KMS-11 (cell line): ENCODE measurements at regions not wholly inside any gene's neighbourhood (a gene's known extent, or its start where the extent isn't known, plus 50 kb on each side); places are given as distances from the start of the nearest gene placed in this dataset.

ENCODE experiments used
- H2AFZ ChIP-seq: fragments of 200-600 bp; sonication (generic); 2 replicates; pipeline ENCODE4 v1.6.1; 2016; ENCODE audit warnings: antibody characterized with exemption, mixed run types, low read depth
- H3K27ac ChIP-seq: fragments of 200-600 bp; sonication (generic); 2 replicates; pipeline ENCODE4 v1.6.1; 2016; ENCODE audit warnings: mild to moderate bottlenecking, mixed run types
- H3K27me3 ChIP-seq: fragments of 200-600 bp; sonication (generic); 2 replicates; pipeline ENCODE4 v1.6.1; 2017; ENCODE audit warnings: mild to moderate bottlenecking, low read depth, mixed run types, moderate library complexity; ENCODE audit not compliant: insufficient read depth
- H3K36me3 ChIP-seq: fragments of 200-600 bp; sonication (generic); 2 replicates; pipeline ENCODE4 v1.6.1; 2017; ENCODE audit warnings: mild to moderate bottlenecking, mixed run types; ENCODE audit not compliant: insufficient read depth
- H3K4me1 ChIP-seq: fragments of 200-600 bp; sonication (generic); 2 replicates; pipeline ENCODE4 v1.6.1; 2016; ENCODE audit warnings: mild to moderate bottlenecking, low read depth, mixed run types; ENCODE audit not compliant: poor library complexity, severe bottlenecking
- H3K4me2 ChIP-seq: fragments of 200-600 bp; sonication (generic); 2 replicates; pipeline ENCODE4 v1.7.0; 2016; ENCODE audit warnings: mild to moderate bottlenecking, mixed run types
- H3K4me3 ChIP-seq: fragments of 200-600 bp; sonication (generic); IDR thresholded peaks from 2 replicates; pipeline ENCODE4 v1.6.1; 2017; ENCODE audit warnings: low read depth, low read length, mixed read lengths; ENCODE audit not compliant: insufficient read depth
- H3K79me2 ChIP-seq: fragments of 200-600 bp; sonication (generic); 2 replicates; pipeline ENCODE4 v1.6.1; 2016; ENCODE audit warnings: low read depth, mixed run types; ENCODE audit not compliant: insufficient read depth
- H3K9ac ChIP-seq: fragments of 200-600 bp; sonication (generic); 2 replicates; pipeline ENCODE4 v1.6.1; 2016; ENCODE audit warnings: mild to moderate bottlenecking, mixed run types
- H4K20me1 ChIP-seq: fragments of 200-600 bp; sonication (generic); 2 replicates; pipeline ENCODE4 v1.6.1; 2016; ENCODE audit warnings: mild to moderate bottlenecking, mixed run types; ENCODE audit not compliant: insufficient read depth
- TF ChIP-seq, protein P1 (sequence below): fragments of 200-600 bp; sonication (generic); conservative IDR thresholded peaks from 2 replicates; pipeline ENCODE4 v1.6.1; 2017; ENCODE audit warnings: low read depth, mild to moderate bottlenecking, antibody characterized with exemption, low read length, moderate library complexity, mixed read lengths

DNA sequence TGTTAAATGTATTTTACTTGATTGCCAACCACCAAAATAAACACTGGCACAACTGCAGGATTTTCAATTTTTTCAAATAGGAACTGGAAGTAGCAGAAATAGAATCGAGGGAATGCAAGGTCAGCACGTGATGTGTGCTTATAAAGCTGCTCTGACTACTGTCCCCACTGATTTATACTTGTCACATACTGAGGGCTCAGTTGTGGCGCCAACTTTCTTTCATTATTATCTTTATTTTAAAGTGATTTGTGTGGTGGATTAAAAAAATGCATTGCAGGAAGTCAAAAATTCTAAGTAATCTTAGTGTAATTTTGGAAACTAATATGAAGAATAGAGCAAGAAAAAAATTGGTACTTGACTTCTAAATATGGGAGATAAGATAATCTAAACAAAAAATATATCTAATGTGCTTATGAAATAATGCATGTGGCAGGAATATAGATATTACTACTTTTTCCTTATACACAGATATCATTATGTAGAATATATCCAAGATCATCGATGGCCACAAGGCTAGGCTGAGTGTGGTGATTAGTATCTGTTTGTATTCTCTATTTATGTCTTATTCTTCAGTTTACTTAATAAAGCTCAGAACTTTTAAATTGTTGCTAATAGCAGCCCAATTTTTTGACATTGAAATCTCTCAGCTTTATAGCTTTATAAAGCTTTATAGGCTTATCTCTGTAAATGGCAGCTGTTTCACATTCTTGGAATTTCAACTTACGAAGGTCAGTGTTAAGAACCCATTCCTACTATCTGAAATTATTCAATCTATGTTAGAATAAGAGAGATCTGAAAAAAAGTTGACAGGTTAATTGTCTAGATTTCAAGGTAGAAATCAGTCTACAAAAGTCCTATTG is 404.5 kb upstream of the ADAMTS5 start:
- Histone ChIP-seq H3K4me1 (no peaks in the 10 kb centered on the region), H3K9ac (no peak overlapping the region), H4K20me1 (no peaks in the 10 kb centered on the region), H2AFZ (no peak overlapping the region), H3K27ac (no peak overlapping the region), H3K79me2 (no peaks in the 10 kb centered on the region), H3K4me2 (no peak overlapping the region), H3K27me3 (no peaks in the 10 kb centered on the region), H3K36me3 (no peaks in the 10 kb centered on the region), H3K4me3 (no peak overlapping the region)
- TF ChIP-seq, protein P1, sequence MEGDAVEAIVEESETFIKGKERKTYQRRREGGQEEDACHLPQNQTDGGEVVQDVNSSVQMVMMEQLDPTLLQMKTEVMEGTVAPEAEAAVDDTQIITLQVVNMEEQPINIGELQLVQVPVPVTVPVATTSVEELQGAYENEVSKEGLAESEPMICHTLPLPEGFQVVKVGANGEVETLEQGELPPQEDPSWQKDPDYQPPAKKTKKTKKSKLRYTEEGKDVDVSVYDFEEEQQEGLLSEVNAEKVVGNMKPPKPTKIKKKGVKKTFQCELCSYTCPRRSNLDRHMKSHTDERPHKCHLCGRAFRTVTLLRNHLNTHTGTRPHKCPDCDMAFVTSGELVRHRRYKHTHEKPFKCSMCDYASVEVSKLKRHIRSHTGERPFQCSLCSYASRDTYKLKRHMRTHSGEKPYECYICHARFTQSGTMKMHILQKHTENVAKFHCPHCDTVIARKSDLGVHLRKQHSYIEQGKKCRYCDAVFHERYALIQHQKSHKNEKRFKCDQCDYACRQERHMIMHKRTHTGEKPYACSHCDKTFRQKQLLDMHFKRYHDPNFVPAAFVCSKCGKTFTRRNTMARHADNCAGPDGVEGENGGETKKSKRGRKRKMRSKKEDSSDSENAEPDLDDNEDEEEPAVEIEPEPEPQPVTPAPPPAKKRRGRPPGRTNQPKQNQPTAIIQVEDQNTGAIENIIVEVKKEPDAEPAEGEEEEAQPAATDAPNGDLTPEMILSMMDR = no peak

GRCh38 chr21:27369978-27370571 is 403.2 kb upstream of the ADAMTS5 start:
- Histone ChIP-seq H3K4me1 (no peaks in the 10 kb centered on the region), H3K79me2 (no peaks in the 10 kb centered on the region), H3K4me3 (no peak overlapping the region), H3K36me3 (no peaks in the 10 kb centered on the region), H2AFZ (no peak overlapping the region), H3K27ac (no peak overlapping the region), H3K9ac (no peak overlapping the region), H3K4me2 (no peak overlapping the region), H4K20me1 (no peaks in the 10 kb centered on the region), H3K27me3 (no peaks in the 10 kb centered on the region)
- TF ChIP-seq, protein P1 = no peak

GRCh38 chr21:27369234-27369633 is 402.3 kb upstream of the ADAMTS5 start:
- TF ChIP-seq, protein P1 = no peak
- no peaks in the 10 kb centered on the region for H4K20me1 ChIP-seq
- no peak overlapping the region for H3K9ac ChIP-seq

GRCh38 chr21:27366646-27367235 is 399.9 kb upstream of the ADAMTS5 start:
- H4K20me1 ChIP-seq = no peaks in the 10 kb centered on the region

More at GRCh38 chr21:27369234-27369633, 402.3 kb upstream of the ADAMTS5 start:
- Histone ChIP-seq H3K4me1 (no peaks in the 10 kb centered on the region), H3K27ac (no peak overlapping the region), H3K27me3 (no peaks in the 10 kb centered on the region), H3K4me2 (no peak overlapping the region), H3K4me3 (no peak overlapping the region), H3K36me3 (no peaks in the 10 kb centered on the region), H2AFZ (no peak overlapping the region), H3K79me2 (no peaks in the 10 kb centered on the region)

More at GRCh38 chr21:27366646-27367235, 399.9 kb upstream of the ADAMTS5 start:
- Histone ChIP-seq H3K36me3 (no peaks in the 10 kb centered on the region; the same call in 1 of the 2 replicates), H3K27me3 (no peaks in the 10 kb centered on the region), H2AFZ (no peak overlapping the region), H3K27ac (no peak overlapping the region), H3K79me2 (no peaks in the 10 kb centered on the region), H3K4me2 (no peak overlapping the region), H3K4me3 (no peak overlapping the region), H3K4me1 (no peaks in the 10 kb centered on the region), H3K9ac (no peak overlapping the region)
- TF ChIP-seq, protein P1 = no peak
